Uterus (tissue), 3 donors: ENCODE measurements at regions not wholly inside any gene's neighbourhood (a gene's known extent, or its start where the extent isn't known, plus 50 kb on each side); places are given as distances from the start of the nearest gene placed in this dataset.
A peak's percentile ranks its signal among the peaks of the same experiment; 100 is the strongest.

Source experiments
- DNase-seq, 2 donors: peaks; one replicate each; pipeline ENCODE4 v3.0.0-alpha.2; 2019 to 2020
- H3K27ac ChIP-seq, 2 donors: fragments of 200-600 bp; sonication (generic); 1 replicate in 1 of 2; 2 replicates in 1 of 2; pipeline ENCODE4 v1.5.1; 2016 to 2018
- H3K27me3 ChIP-seq, 2 donors: fragments of 200-600 bp; sonication (generic); one replicate each; pipeline ENCODE4 v1.5.1; 2018 to 2019; ENCODE audit warnings: control low read depth in 1 of 2
- H3K36me3 ChIP-seq, 2 donors: fragments of 200-600 bp; sonication (generic); one replicate each; pipeline ENCODE4 v1.5.1; 2019; ENCODE audit warnings: control low read depth in 1 of 2
- H3K4me1 ChIP-seq, 2 donors: fragments of 200-600 bp; sonication (generic); one replicate each; pipeline ENCODE4 v1.5.1; 2018 to 2019; ENCODE audit warnings: control low read depth in 1 of 2
- H3K4me3 ChIP-seq, 2 donors: fragments of 200-600 bp; sonication (generic); 1 replicate in 1 of 2; 2 replicates in 1 of 2; pipeline ENCODE4 v1.5.1; 2018 to 2019; ENCODE audit warnings: mild to moderate bottlenecking in 1 of 2
- H3K9me3 ChIP-seq, 2 donors: fragments of 200-600 bp; sonication (generic); one replicate each; pipeline ENCODE4 v1.5.1; 2019; ENCODE audit warnings: control low read depth in 1 of 2
- POLR2A ChIP-seq, 2 donors: fragments of 450-650 bp; IDR thresholded peaks; one replicate each; pipeline ENCODE4 v1.6.1; 2016; ENCODE audit warnings: antibody characterized with exemption in 2 of 2, mild to moderate bottlenecking in 1 of 2, moderate library complexity in 1 of 2
- intact Hi-C: fragments of 100-400 bp; cut with DNase I; formaldehyde crosslinking; loops from one replicate; pipeline ENCODE4 v1.15.1; 2023; ENCODE audit warnings: low total_unique reads
- TF ChIP-seq, protein P1 (sequence below), 4 experiments: fragments of 200-600 bp in 2 of 4; fragments of 450-650 bp in 2 of 4; sonication (generic) in 2 of 4; IDR thresholded peaks; one replicate each; pipeline ENCODE4 v1.5.1; 2016 to 2019; ENCODE audit warnings: antibody characterized with exemption in 4 of 4, mild to moderate bottlenecking in 2 of 4, moderate library complexity in 1 of 4
- donor health status: DM: yes; HTN: yes; CAD: no.

DNA sequence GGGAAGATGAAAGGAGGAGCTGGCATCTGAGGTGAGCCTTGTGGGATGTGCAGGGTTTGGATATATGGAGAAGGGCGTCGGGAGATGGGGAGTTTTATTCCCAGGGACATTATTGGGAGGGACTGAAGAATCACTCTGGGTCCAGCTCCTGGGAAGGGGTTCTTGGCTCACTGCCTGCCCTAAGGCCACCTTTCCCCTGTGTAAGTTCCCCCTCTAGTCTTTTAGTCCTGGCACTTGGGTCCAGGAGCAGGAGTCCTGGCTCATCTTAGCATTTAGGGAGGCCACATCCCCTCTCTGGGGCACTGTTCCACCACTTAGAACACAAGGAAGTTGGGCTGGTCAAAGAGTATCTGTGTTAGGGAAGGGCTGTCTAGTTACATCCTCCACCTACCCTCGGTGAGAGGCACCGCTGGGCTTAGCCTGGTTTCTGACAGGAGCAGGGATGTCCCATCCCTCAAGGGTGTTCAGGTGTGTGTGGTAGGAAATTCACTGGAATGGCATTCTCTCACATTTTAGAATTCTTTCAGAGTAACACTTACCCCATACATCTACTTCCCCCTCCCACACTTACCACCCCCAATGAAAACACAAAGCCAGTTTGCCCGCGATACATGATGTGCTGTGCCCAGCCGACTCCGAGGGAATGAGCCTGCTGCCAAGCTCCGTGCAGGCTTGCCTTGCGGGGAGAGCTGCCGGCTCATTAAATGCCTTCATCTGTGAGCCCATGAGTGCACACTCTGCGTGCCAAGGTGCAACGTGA, 86.7 kb downstream of the FAM43A start:
- Histone ChIP-seq H3K4me1 (no peaks in the 10 kb centered on the region), H3K4me3 (no peak overlapping the region), H3K27ac (no peak overlapping the region), H3K27me3 (no peaks in the 10 kb centered on the region), H3K9me3 (no peaks in the 10 kb centered on the region), H3K36me3 (no peaks in the 10 kb centered on the region)
- TF ChIP-seq POLR2A (IDR thresholded peaks at IDR 0.05) = no peak
- TF ChIP-seq, protein P1, sequence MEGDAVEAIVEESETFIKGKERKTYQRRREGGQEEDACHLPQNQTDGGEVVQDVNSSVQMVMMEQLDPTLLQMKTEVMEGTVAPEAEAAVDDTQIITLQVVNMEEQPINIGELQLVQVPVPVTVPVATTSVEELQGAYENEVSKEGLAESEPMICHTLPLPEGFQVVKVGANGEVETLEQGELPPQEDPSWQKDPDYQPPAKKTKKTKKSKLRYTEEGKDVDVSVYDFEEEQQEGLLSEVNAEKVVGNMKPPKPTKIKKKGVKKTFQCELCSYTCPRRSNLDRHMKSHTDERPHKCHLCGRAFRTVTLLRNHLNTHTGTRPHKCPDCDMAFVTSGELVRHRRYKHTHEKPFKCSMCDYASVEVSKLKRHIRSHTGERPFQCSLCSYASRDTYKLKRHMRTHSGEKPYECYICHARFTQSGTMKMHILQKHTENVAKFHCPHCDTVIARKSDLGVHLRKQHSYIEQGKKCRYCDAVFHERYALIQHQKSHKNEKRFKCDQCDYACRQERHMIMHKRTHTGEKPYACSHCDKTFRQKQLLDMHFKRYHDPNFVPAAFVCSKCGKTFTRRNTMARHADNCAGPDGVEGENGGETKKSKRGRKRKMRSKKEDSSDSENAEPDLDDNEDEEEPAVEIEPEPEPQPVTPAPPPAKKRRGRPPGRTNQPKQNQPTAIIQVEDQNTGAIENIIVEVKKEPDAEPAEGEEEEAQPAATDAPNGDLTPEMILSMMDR (IDR thresholded peaks at IDR 0.05) = no peak
- no peak for DNase-seq
- intact Hi-C loops = no loop called here

DNA sequence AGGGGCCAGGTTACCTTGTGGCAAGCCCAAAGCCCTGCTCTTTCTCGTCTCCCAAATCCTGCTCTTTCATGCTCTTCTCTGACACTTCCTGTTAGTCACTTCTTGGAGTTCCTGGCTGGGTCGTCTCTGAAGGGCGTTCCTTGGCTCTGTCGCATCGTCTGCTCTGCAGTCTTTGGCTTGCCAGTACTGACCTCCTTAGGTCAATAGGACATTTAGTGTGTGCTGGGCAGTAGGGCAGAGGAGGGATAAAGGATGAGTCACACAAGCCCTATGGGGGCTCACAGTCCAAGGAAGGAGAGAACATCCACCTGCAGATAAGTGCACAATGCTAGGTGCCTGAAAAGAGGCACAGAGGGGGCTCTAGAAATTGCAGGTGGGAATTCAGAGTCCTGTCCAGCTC, 87.5 kb downstream of the FAM43A start:
- Histone ChIP-seq H3K27ac (peak overlapping the region; percentile 22 to 40), H3K4me3 (no peak overlapping the region), H3K4me1 (no peaks in the 10 kb centered on the region), H3K9me3 (no peaks in the 10 kb centered on the region), H3K27me3 (no peaks in the 10 kb centered on the region), H3K36me3 (no peaks in the 10 kb centered on the region)
- intact Hi-C loops = no loop called here
- DNase-seq = peak; percentile 51 to 52
- no peak for TF ChIP-seq POLR2A (IDR thresholded peaks at IDR 0.05)
- TF ChIP-seq, protein P1 (IDR thresholded peaks at IDR 0.05) = no peak

DNA sequence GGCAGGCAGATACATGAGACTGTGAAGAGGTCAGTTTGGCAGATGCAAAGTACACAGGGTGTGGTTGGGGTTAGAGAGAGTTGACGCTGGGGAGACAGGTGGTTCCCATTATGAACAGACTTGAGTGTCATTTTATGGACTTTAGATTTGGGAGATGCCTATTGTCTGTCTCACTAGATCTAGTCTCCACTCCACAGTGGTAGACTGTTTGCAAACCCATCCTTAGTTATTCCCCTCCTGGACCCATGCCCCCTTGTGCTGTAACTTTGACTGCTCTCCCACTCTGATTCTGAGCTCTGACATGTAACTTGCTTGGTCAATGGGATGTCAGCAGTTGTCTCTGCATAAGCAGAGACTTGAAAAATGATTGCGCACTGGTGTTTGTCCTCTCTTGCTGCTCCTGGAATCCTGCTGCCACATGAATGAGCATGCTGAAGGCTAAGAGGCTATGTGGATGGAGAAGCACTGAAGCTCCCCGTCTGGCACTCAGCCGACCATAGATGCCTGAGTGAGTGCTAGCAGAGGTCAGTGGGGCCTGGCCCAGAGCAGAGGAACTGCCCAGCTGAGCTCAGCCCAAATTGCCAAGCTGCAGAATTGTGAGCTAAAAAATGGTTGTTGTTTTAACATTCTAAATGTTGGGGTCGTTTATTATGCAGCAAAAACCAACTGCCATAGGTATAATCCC, 88.2 kb downstream of the FAM43A start:
- Histone ChIP-seq H3K36me3 (no peaks in the 10 kb centered on the region), H3K4me3 (no peak overlapping the region), H3K9me3 (no peaks in the 10 kb centered on the region), H3K4me1 (no peaks in the 10 kb centered on the region), H3K27ac (no peak overlapping the region), H3K27me3 (no peaks in the 10 kb centered on the region)
- TF ChIP-seq, protein P1 (IDR thresholded peaks at IDR 0.05) = no peak
- TF ChIP-seq POLR2A (IDR thresholded peaks at IDR 0.05) = no peak
- intact Hi-C loops = no loop called here
- DNase-seq = no peak

DNA sequence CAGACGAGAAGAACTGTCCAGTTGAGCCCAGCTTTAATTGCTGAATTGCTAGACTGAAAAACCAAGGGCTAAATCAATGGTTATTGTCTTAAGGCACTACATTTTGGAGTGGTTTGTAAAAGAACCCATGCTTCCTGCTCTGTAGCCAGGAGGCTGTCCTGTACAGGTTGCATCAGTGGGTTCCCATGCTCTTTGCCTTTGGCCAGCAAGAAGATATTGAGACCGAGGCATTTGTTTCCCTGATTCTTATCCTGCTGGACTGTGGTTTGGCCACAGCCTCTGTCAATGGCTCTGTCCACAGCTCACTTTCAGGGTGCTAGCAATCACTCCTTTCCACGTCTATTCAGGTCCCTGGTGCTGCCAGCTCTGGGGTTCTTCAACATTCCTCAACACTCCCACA, 89.6 kb downstream of the FAM43A start:
- intact Hi-C loops = no loop called here
- Histone ChIP-seq H3K27me3 (no peaks in the 10 kb centered on the region), H3K9me3 (no peaks in the 10 kb centered on the region), H3K27ac (no peak overlapping the region), H3K4me1 (no peaks in the 10 kb centered on the region), H3K4me3 (no peak overlapping the region), H3K36me3 (no peaks in the 10 kb centered on the region)
- DNase-seq = no peak
- TF ChIP-seq, protein P1 (IDR thresholded peaks at IDR 0.05) = no peak

DNA sequence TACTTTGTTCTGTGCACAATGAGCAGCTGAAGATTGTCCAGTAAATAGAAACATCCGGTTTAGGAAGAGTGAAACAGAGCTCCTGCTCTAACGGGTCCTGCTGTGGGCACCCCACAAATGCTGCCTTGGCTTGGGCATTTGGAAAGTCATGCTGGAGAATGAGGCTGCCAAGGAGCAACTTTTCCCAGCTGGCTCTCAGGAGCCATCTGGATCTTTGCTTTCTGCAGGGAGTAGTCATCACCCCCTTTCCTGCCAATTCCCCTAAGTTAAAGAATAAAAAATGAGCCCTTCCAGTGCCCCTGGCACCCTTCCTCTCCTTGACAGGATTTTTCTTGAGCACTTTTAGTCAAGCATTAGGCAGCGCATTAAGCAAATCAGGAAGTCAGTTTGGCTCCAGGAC, 90.0 kb downstream of the FAM43A start:
- Histone ChIP-seq H3K9me3 (no peaks in the 10 kb centered on the region), H3K27me3 (no peaks in the 10 kb centered on the region), H3K4me1 (no peaks in the 10 kb centered on the region), H3K27ac (no peak overlapping the region), H3K4me3 (no peak overlapping the region), H3K36me3 (no peaks in the 10 kb centered on the region)
- no peak for DNase-seq
- TF ChIP-seq, protein P1 (IDR thresholded peaks at IDR 0.05) = no peak
- intact Hi-C loops = no loop called here
